Calu3 (cell line): ENCODE measurements at regions not wholly inside any gene's neighbourhood (a gene's known extent, or its start where the extent isn't known, plus 50 kb on each side); places are given as distances from the start of the nearest gene placed in this dataset.

ENCODE experiments used
- BruUV-seq: library from RNA; stranded (reverse); fragments of 400-500 nt; replicated peaks from 2 replicates; lab custom pipeline; 2021; lab: Mats Ljungman, UMichigan
- CTCF ChIA-PET: fragments of 300-600 bp; sonication (Branson Sonifier 250); formaldehyde crosslinking; loops from one replicate; lab custom pipeline; 2022; ENCODE audit warnings: antibody characterized with exemption; lab: Charles Lee
- DNase-seq: peaks from one replicate; pipeline ENCODE4 v3.0.0; 2022
- H3K27ac Mint-ChIP-seq: one replicate; pipeline ENCODE4 v1.8.0; 2022; ENCODE audit warnings: mixed read lengths; ENCODE audit not compliant: unreplicated experiment
- H3K27me3 Mint-ChIP-seq: one replicate; pipeline ENCODE4 v1.8.0; 2022; ENCODE audit warnings: mixed read lengths; ENCODE audit not compliant: unreplicated experiment
- H3K36me3 Mint-ChIP-seq: one replicate; pipeline ENCODE4 v1.8.0; 2022; ENCODE audit warnings: mild to moderate bottlenecking, moderate library complexity, mixed read lengths; ENCODE audit not compliant: insufficient read depth, unreplicated experiment
- H3K4me1 Mint-ChIP-seq: one replicate; pipeline ENCODE4 v1.8.0; 2022; ENCODE audit warnings: mild to moderate bottlenecking, low read depth, mixed read lengths; ENCODE audit not compliant: unreplicated experiment
- H3K4me3 Mint-ChIP-seq: one replicate; pipeline ENCODE4 v1.8.0; 2022; ENCODE audit warnings: mild to moderate bottlenecking, low read depth, moderate library complexity, mixed read lengths; ENCODE audit not compliant: unreplicated experiment
- H3K9me3 Mint-ChIP-seq: one replicate; pipeline ENCODE4 v1.8.0; 2022; ENCODE audit warnings: low read depth, mixed read lengths; ENCODE audit not compliant: unreplicated experiment
- CTCF ChIP-seq: fragments of 200-600 bp; IDR thresholded peaks from one replicate; pipeline ENCODE4 v1.8.0; 2022; ENCODE audit warnings: antibody characterized with exemption; ENCODE audit not compliant: unreplicated experiment
- intact Hi-C: fragments of 100-400 bp; cut with micrococcal nuclease; formaldehyde crosslinking; loops from one replicate; pipeline ENCODE4 v1.10.0; 2022; ENCODE audit not compliant: unreplicated experiment

GRCh38 chr10:2543142-2543886, 524.0 kb upstream of the PFKP start:
- TF ChIP-seq CTCF = no peak
- no peak for DNase-seq
- no peaks in the 10 kb centered on the region for H3K27me3 Mint-ChIP-seq
- no peaks in the 10 kb centered on the region for H3K36me3 Mint-ChIP-seq
- no TSS peak for BruUV-seq
- H3K9me3 Mint-ChIP-seq = peaks cover 9% of the 10 kb centered on the region
- H3K4me1 Mint-ChIP-seq = no peaks in the 10 kb centered on the region
- H3K27ac Mint-ChIP-seq = no peak overlapping the region
- intact Hi-C loops = no loop called here
- CTCF ChIA-PET = no interaction called here
- no peak overlapping the region for H3K4me3 Mint-ChIP-seq

- no TSS peak for BruUV-seq
- CTCF ChIA-PET = no interaction called here
- no peak for DNase-seq
- H3K27ac Mint-ChIP-seq = no peak overlapping the region
- intact Hi-C loops = no loop called here
- no peaks in the 10 kb centered on the region for H3K4me1 Mint-ChIP-seq
- no peaks in the 10 kb centered on the region for H3K27me3 Mint-ChIP-seq
- H3K9me3 Mint-ChIP-seq = peaks cover 9% of the 10 kb centered on the region
- TF ChIP-seq CTCF = no peak
- H3K4me3 Mint-ChIP-seq = no peak overlapping the region
- H3K36me3 Mint-ChIP-seq = no peaks in the 10 kb centered on the region
These were observed 526.2 kb upstream of the PFKP start for GRCh38 chr10:2541176-2541575.

DNA sequence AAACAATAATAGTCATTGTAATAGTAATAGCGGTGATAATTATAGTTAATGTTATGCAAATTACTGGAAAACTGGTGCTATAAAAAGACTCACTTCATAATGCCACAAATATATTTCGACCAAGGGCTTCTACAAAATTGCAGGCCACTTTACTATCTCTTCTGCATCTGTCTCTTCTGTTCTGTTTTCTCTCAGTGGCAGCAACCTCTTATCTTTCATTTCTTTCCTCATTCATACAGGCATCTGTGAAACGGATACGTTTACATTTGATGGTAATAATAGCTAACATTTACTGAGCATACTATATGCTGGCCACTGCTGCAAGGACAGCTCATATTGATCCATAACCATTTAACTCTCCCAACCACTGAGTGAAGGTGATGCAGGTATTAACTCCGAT, 537.4 kb upstream of the PFKP start:
- CTCF ChIA-PET = no interaction called here
- Mint-ChIP-seq H3K27me3 (no peaks in the 10 kb centered on the region), H3K36me3 (no peaks in the 10 kb centered on the region), H3K4me3 (no peak overlapping the region), H3K27ac (no peak overlapping the region), H3K4me1 (no peaks in the 10 kb centered on the region), H3K9me3 (peaks cover 8% of the 10 kb centered on the region)
- no TSS peak for BruUV-seq
- DNase-seq = no peak
- TF ChIP-seq CTCF = no peak
- intact Hi-C loops = no loop called here

GRCh38 chr10:2525781-2526180, 541.6 kb upstream of the PFKP start:
- Mint-ChIP-seq H3K27ac (no peak overlapping the region), H3K27me3 (no peaks in the 10 kb centered on the region), H3K4me3 (no peak overlapping the region), H3K4me1 (no peaks in the 10 kb centered on the region), H3K36me3 (no peaks in the 10 kb centered on the region), H3K9me3 (peaks cover 9% of the 10 kb centered on the region)
- TF ChIP-seq CTCF = no peak
- no peak for DNase-seq
- CTCF ChIA-PET = no interaction called here
- intact Hi-C loops = no loop called here
- no TSS peak for BruUV-seq
